NCI-H146 treated with DMSO at 0.1 percent for 48 hours (cell line): ENCODE measurements at regions not wholly inside any gene's neighbourhood (a gene's known extent, or its start where the extent isn't known, plus 50 kb on each side); places are given as distances from the start of the nearest gene placed in this dataset.
A peak's percentile ranks its signal among the peaks of the same experiment; 100 is the strongest.

ENCODE experiments used
- DNase-seq: peaks from one replicate; lab custom pipeline; 2025; ENCODE audit not compliant: unreplicated experiment; lab: John Stamatoyannopoulos, UW

- DNase-seq = no peak
Observed at GRCh38 chr2:16840496-16841172, 175.0 kb upstream of the CYRIA start.

GRCh38 chr2:16832910-16833309, 167.3 kb upstream of the CYRIA start:
- no peak for DNase-seq

- no peak for DNase-seq
Observed at GRCh38 chr2:16828828-16829160, 163.2 kb upstream of the CYRIA start.

- no peak for DNase-seq
Observed at GRCh38 chr2:16828044-16828827, 162.6 kb upstream of the CYRIA start.

- DNase-seq = no peak
Observed at GRCh38 chr2:16824472-16824871, 158.8 kb upstream of the CYRIA start.

- peak; percentile 85 for DNase-seq
Observed at GRCh38 chr2:16821692-16822091, 156.1 kb upstream of the CYRIA start.

GRCh38 chr2:16818203-16818556, 152.5 kb upstream of the CYRIA start:
- no peak for DNase-seq

- DNase-seq = no peak
Observed at GRCh38 chr2:16817305-16818202, 151.9 kb upstream of the CYRIA start.

- no peak for DNase-seq
Observed at GRCh38 chr2:16816522-16816921, 150.9 kb upstream of the CYRIA start.

GRCh38 chr2:16816016-16816415, 150.4 kb upstream of the CYRIA start:
- no peak for DNase-seq

GRCh38 chr2:16813593-16813992, 148.0 kb upstream of the CYRIA start:
- no peak for DNase-seq

GRCh38 chr2:16798472-16798871, 132.8 kb upstream of the CYRIA start:
- DNase-seq = no peak

- no peak for DNase-seq
Observed at GRCh38 chr2:16791496-16791895, 125.9 kb upstream of the CYRIA start.

GRCh38 chr2:16785149-16785548, 119.5 kb upstream of the CYRIA start:
- peak; percentile 48 for DNase-seq

- peak; percentile 44 for DNase-seq
Observed at GRCh38 chr2:16784652-16785051, 119.0 kb upstream of the CYRIA start.

- DNase-seq = peak; percentile 44
Observed at GRCh38 chr2:16777123-16777870, 111.7 kb upstream of the CYRIA start.

GRCh38 chr2:16775899-16776231, 110.2 kb upstream of the CYRIA start:
- no peak for DNase-seq

- DNase-seq = peak; percentile 20
Observed at GRCh38 chr2:16774980-16775898, 109.6 kb upstream of the CYRIA start.

GRCh38 chr2:16774091-16774490, 108.5 kb upstream of the CYRIA start:
- no peak for DNase-seq

- DNase-seq = peak; percentile 23
Observed at GRCh38 chr2:16773080-16773713, 107.6 kb upstream of the CYRIA start.
